GM12878 (cell line): ENCODE measurements at regions not wholly inside any gene's neighbourhood (a gene's known extent, or its start where the extent isn't known, plus 50 kb on each side); places are given as distances from the start of the nearest gene placed in this dataset.

ENCODE experiments used
- ATAC-seq: fragments of 200-7000 bp; cut with Tn5 transposase; 3 replicates; pipeline ENCODE4 v1.9.1; 2020; ENCODE audit warnings: mild to moderate bottlenecking, moderate library complexity
- BruUV-seq: library from RNA; stranded (reverse); fragments of 400-500 nt; replicated peaks from 2 replicates; lab custom pipeline; 2021; lab: Mats Ljungman, UMichigan
- CTCF ChIA-PET: fragments of 300-600 bp; sonication (Branson Sonifier 250); formaldehyde crosslinking; extraction: SDS; loops from one replicate; lab custom pipeline; 2021; ENCODE audit warnings: inconsistent platforms; lab: Yijun Ruan, JAX
- POLR2A ChIA-PET: fragments of 350-600 bp; formaldehyde crosslinking; extraction: SDS; loops from one replicate; lab custom pipeline; 2021; ENCODE audit warnings: inconsistent platforms; lab: Charles Lee
- RAD21 ChIA-PET: fragments of 300-600 bp; sonication (Branson Sonifier 250); formaldehyde crosslinking; loops from one replicate; lab custom pipeline; 2023; ENCODE audit warnings: antibody characterized with exemption; ENCODE audit not compliant: unreplicated experiment; lab: Charles Lee
- SMC1A ChIA-PET: fragments of 300-600 bp; sonication (Branson Sonifier 250); formaldehyde crosslinking; loops from one replicate; lab custom pipeline; 2023; ENCODE audit not compliant: unreplicated experiment, uncharacterized antibody; lab: Charles Lee
- DNase-seq: peaks from one replicate; pipeline ENCODE4 v3.0.0-alpha.2; 2011; ENCODE audit warnings: low read depth, low spot score
- FAIRE-seq: peaks from 3 replicates; lab custom pipeline; 2011; peaks lifted over from hg19 to GRCh38; lab: Jason Lieb, UNC
- H2AFZ ChIP-seq: 2 replicates; pipeline ENCODE4 v1.6.0; 2011; ENCODE audit warnings: low read depth, low read length, control low read depth; ENCODE audit not compliant: control insufficient read depth
- H3K27ac ChIP-seq: 2 replicates; pipeline ENCODE4 v1.5.1; 2011; ENCODE audit warnings: control low read depth; ENCODE audit not compliant: control insufficient read depth, insufficient read depth
- H3K27me3 ChIP-seq, 2 experiments: replicated peaks in 1 of 2; 2 replicates each; pipeline versions ENCODE4 v1.6.0 to v1.6.1; 2011; ENCODE audit warnings: low read length in 1 of 2; ENCODE audit not compliant: control insufficient read depth in 2 of 2, insufficient read depth in 2 of 2
- H3K36me3 ChIP-seq, 2 experiments: 2 replicates each; pipeline ENCODE4 v1.5.1; 2011; ENCODE audit warnings: low read length in 1 of 2; ENCODE audit not compliant: control insufficient read depth in 2 of 2, insufficient read depth in 2 of 2
- H3K4me1 ChIP-seq: 2 replicates; pipeline ENCODE4 v1.6.1; 2011; ENCODE audit warnings: mild to moderate bottlenecking, low read length, moderate library complexity, mixed read lengths; ENCODE audit not compliant: control insufficient read depth, insufficient read depth
- H3K4me2 ChIP-seq: 2 replicates; pipeline ENCODE4 v1.6.0; 2011; ENCODE audit warnings: control low read depth; ENCODE audit not compliant: control insufficient read depth, insufficient read depth
- H3K4me3 ChIP-seq: fragments of 200-600 bp; sonication (generic); 2 replicates; pipeline ENCODE4 v1.5.1; 2016
- H3K79me2 ChIP-seq: 2 replicates; pipeline ENCODE4 v1.6.0; 2011; ENCODE audit warnings: low read length; ENCODE audit not compliant: control insufficient read depth, insufficient read depth
- H3K9ac ChIP-seq: 2 replicates; pipeline ENCODE4 v1.8.0; 2011; ENCODE audit warnings: low read length, control low read depth, mixed read lengths; ENCODE audit not compliant: control insufficient read depth, insufficient read depth
- H3K9me3 ChIP-seq: replicated peaks from 3 replicates; pipeline ENCODE4 v1.5.1; 2011; ENCODE audit warnings: mild to moderate bottlenecking, low read length; ENCODE audit not compliant: control insufficient read depth, insufficient read depth
- H4K20me1 ChIP-seq: 2 replicates; pipeline ENCODE4 v1.6.0; 2011; ENCODE audit not compliant: control insufficient read depth, insufficient read depth
- BMI1 ChIP-seq: fragments of 450-650 bp; IDR thresholded peaks from 2 replicates; pipeline ENCODE4 v1.6.1; 2016; ENCODE audit warnings: mild to moderate bottlenecking, moderate library complexity, borderline replicate concordance
- CBX3 ChIP-seq: fragments of 200-600 bp; sonication (generic); IDR thresholded peaks from 2 replicates; pipeline ENCODE4 v1.6.1; 2016; ENCODE audit warnings: low read depth, borderline replicate concordance
- GATAD2B ChIP-seq: fragments of 450-650 bp; conservative IDR thresholded peaks from 2 replicates; pipeline ENCODE4 v1.6.1; 2017; ENCODE audit warnings: low read depth, mild to moderate bottlenecking, moderate library complexity
- HDAC6 ChIP-seq: fragments of 200-600 bp; sonication (generic); IDR thresholded peaks from one replicate; pipeline ENCODE4 v1.8.0; 2017; ENCODE audit warnings: antibody characterized with exemption; ENCODE audit not compliant: unreplicated experiment
- MEF2A ChIP-seq: IDR thresholded peaks from 2 replicates; pipeline ENCODE4 v1.6.1; 2011; ENCODE audit warnings: low read depth, mild to moderate bottlenecking, low read length, moderate library complexity; ENCODE audit not compliant: insufficient read depth
- NBN ChIP-seq: fragments of 450-650 bp; IDR thresholded peaks from 2 replicates; pipeline ENCODE4 v1.6.1; 2016
- NFXL1 ChIP-seq: fragments of 450-650 bp; IDR thresholded peaks from 2 replicates; pipeline ENCODE4 v1.6.1; 2017; ENCODE audit warnings: antibody characterized with exemption, mild to moderate bottlenecking, borderline replicate concordance
- NR2C1 ChIP-seq: fragments of 450-650 bp; IDR thresholded peaks from 2 replicates; pipeline ENCODE4 v1.6.1; 2017; ENCODE audit warnings: antibody characterized with exemption, mild to moderate bottlenecking, moderate library complexity
- POU2F2 ChIP-seq: IDR thresholded peaks from 3 replicates; pipeline ENCODE4 v1.6.1; 2011; ENCODE audit warnings: low read depth, mild to moderate bottlenecking, low read length, borderline replicate concordance
- RAD21 ChIP-seq: IDR thresholded peaks from 2 replicates; pipeline ENCODE4 v1.6.1; 2011; ENCODE audit warnings: mild to moderate bottlenecking, low read depth, low read length, moderate library complexity; ENCODE audit not compliant: insufficient read depth
- RB1 ChIP-seq: fragments of 450-650 bp; formaldehyde crosslinking; IDR thresholded peaks from 2 replicates; pipeline ENCODE4 v1.6.1; 2017; ENCODE audit warnings: mild to moderate bottlenecking, borderline replicate concordance
- SREBF2 ChIP-seq: IDR thresholded peaks from 2 replicates; pipeline ENCODE4 v1.6.1; 2012; ENCODE audit warnings: mild to moderate bottlenecking, low read length
- TBL1XR1 ChIP-seq: IDR thresholded peaks from 2 replicates; pipeline ENCODE4 v1.6.1; 2012; ENCODE audit warnings: low read depth, low read length, improper control_type of control experiment
- TCF3 ChIP-seq: IDR thresholded peaks from 2 replicates; pipeline ENCODE4 v1.6.1; 2012; ENCODE audit warnings: low read depth, mild to moderate bottlenecking, low read length, borderline replicate concordance; ENCODE audit not compliant: insufficient read depth
- WGBS: methylation state at CpG from one replicate; pipeline ENCODE4 v1.1.6; 2016; ENCODE audit warnings: low lambda C conversion rate; ENCODE audit not compliant: insufficient replicate concordance, insufficient coverage; ENCODE audit errors: missing lambda C conversion rate; 5-methylcytosine and 5-hydroxymethylcytosine counted together
- in situ Hi-C: fragments of 300-500 bp; cut with MboI; formaldehyde crosslinking; loops from 9 replicates; pipeline ENCODE4 v1.14.3; 2018; ENCODE audit warnings: mixed read lengths
- intact Hi-C: fragments of 100-400 bp; cut with micrococcal nuclease; formaldehyde crosslinking; loops from one replicate; pipeline ENCODE4 v1.14.2; 2022; ENCODE audit not compliant: unreplicated experiment
- TF ChIP-seq, protein P1 (sequence below): fragments of 450-650 bp; IDR thresholded peaks from 2 replicates; pipeline ENCODE4 v1.6.1; 2017; ENCODE audit warnings: mild to moderate bottlenecking, low read depth, inconsistent platforms; ENCODE audit not compliant: poor library complexity, severe bottlenecking
- TF ChIP-seq, protein P2 (sequence below): IDR thresholded peaks from 2 replicates; pipeline ENCODE4 v1.6.1; 2011; ENCODE audit warnings: borderline replicate concordance, low read depth, mild to moderate bottlenecking, moderate library complexity, low read length; ENCODE audit not compliant: insufficient read depth, poor library complexity, severe bottlenecking
- TF ChIP-seq, protein P3 (sequence below): IDR thresholded peaks from 2 replicates; pipeline ENCODE4 v1.6.1; 2011; ENCODE audit warnings: mild to moderate bottlenecking, low read depth, low read length, moderate library complexity; ENCODE audit not compliant: insufficient replicate concordance

DNA sequence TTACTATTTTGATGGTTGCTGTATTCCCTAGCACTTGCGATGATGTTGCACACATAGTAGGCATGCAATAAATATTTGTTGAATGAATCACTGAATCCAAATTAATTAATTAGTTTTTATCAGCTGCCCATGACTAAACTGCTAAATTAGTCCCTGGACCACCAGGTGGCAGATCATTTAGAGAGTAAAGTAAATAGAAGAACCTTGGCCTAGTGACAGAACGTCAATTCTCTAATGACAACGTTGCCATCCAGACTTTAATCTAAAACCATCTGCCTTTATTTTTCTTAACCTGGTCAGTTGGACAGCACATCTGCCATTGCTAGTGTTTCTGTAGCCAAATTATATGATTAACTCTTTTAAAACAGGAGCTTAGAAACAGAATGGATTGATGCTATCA lies 457.5 kb downstream of the KIF4B start (continued):
- TF ChIP-seq, protein P1, sequence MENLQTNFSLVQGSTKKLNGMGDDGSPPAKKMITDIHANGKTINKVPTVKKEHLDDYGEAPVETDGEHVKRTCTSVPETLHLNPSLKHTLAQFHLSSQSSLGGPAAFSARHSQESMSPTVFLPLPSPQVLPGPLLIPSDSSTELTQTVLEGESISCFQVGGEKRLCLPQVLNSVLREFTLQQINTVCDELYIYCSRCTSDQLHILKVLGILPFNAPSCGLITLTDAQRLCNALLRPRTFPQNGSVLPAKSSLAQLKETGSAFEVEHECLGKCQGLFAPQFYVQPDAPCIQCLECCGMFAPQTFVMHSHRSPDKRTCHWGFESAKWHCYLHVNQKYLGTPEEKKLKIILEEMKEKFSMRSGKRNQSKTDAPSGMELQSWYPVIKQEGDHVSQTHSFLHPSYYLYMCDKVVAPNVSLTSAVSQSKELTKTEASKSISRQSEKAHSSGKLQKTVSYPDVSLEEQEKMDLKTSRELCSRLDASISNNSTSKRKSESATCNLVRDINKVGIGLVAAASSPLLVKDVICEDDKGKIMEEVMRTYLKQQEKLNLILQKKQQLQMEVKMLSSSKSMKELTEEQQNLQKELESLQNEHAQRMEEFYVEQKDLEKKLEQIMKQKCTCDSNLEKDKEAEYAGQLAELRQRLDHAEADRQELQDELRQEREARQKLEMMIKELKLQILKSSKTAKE = no peak

DNA sequence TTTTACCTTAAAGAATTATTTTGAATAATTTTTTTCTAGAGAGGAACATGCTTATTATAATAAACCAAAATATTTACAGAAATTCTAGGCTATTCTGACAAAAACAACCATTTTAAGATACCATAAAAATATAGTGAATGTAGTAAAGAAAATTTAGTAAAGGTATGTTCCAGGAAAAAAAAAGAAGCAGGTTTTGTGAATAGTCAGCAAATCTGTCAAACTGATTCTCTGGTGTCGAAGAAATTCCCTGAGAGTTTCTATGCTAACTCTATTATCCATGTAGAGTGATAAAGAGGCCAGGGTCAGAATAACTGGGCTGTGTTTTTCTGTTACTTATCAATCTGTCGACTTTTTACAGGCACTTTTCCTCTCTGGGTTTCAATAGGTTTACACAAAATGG lies 459.2 kb downstream of the KIF4B start:
- Histone ChIP-seq H3K4me3 (no peak overlapping the region), H3K4me1 (no peaks in the 10 kb centered on the region), H3K36me3 (no peaks in the 10 kb centered on the region), H4K20me1 (no peaks in the 10 kb centered on the region), H3K9ac (no peak overlapping the region), H3K9me3 (no peaks in the 10 kb centered on the region), H3K4me2 (no peak overlapping the region), H3K27me3 (no peaks in the 10 kb centered on the region), H3K27ac (no peak overlapping the region), H2AFZ (no peak overlapping the region), H3K79me2 (no peaks in the 10 kb centered on the region)
- ChIA-PET SMC1A (interaction anchor here (1.4 kb wide), 1 partner anchor 10 kb away, joined by 3 read pairs; no protein-coding TSS in a partner anchor), POLR2A (no interaction called here), RAD21 (no interaction called here), CTCF (no interaction called here)
- DNase-seq = no peak
- in situ Hi-C loops (no loop called here), intact Hi-C loops (no loop called here)
- WGBS = 31% methylated on average over 2 of the region's 2 CpGs
- no peak for FAIRE-seq
- ATAC-seq = no peak
- no TSS peak for BruUV-seq
- TF ChIP-seq, protein P2, sequence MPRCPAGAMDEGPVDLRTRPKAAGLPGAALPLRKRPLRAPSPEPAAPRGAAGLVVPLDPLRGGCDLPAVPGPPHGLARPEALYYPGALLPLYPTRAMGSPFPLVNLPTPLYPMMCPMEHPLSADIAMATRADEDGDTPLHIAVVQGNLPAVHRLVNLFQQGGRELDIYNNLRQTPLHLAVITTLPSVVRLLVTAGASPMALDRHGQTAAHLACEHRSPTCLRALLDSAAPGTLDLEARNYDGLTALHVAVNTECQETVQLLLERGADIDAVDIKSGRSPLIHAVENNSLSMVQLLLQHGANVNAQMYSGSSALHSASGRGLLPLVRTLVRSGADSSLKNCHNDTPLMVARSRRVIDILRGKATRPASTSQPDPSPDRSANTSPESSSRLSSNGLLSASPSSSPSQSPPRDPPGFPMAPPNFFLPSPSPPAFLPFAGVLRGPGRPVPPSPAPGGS = no peak
- TF ChIP-seq TCF3 (no peak), TBL1XR1 (no peak), RB1 (no peak), HDAC6 (no peak), MEF2A (no peak), NR2C1 (no peak), NFXL1 (no peak), CBX3 (no peak), SREBF2 (no peak), BMI1 (no peak), RAD21 (no peak), GATAD2B (no peak), NBN (no peak), POU2F2 (no peak)
- TF ChIP-seq, protein P3, sequence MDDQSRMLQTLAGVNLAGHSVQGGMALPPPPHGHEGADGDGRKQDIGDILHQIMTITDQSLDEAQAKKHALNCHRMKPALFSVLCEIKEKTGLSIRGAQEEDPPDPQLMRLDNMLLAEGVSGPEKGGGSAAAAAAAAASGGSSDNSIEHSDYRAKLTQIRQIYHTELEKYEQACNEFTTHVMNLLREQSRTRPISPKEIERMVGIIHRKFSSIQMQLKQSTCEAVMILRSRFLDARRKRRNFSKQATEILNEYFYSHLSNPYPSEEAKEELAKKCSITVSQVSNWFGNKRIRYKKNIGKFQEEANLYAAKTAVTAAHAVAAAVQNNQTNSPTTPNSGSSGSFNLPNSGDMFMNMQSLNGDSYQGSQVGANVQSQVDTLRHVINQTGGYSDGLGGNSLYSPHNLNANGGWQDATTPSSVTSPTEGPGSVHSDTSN = no peak
- TF ChIP-seq, protein P1 = no peak
